ENCODE measurements at regions not wholly inside any gene's neighbourhood (a gene's known extent, or its start where the extent isn't known, plus 50 kb on each side); places are given as distances from the start of the nearest gene placed in this dataset.

- Histone ChIP-seq H3K9me1 (replicated peaks; ENCODE audit: control insufficient read depth, extremely low read depth, insufficient read depth, low read length) (no peaks in the 10 kb centered on the region), H3K4me2 (ENCODE audit: insufficient read depth, low read length) (no peak overlapping the region), H4K20me1 (replicated peaks; ENCODE audit: control insufficient read depth, extremely low read depth, insufficient read depth, low read length) (no peaks in the 10 kb centered on the region), H3K9ac (replicated peaks; ENCODE audit: extremely low read depth, insufficient read depth, low read length) (no peak overlapping the region), H3K4me3 (replicated peaks in 1 of 3; ENCODE audit: insufficient read depth in 1 of 3, low read depth in 1 of 3, low read length in 3 of 3) (no peak overlapping the region), H2AFZ (ENCODE audit: low read depth, low read length) (no peak overlapping the region), H3K36me3 (ENCODE audit: control insufficient read depth in 2 of 2, extremely low read depth in 1 of 2, insufficient read depth in 2 of 2, low read length in 2 of 2) (no peaks in the 10 kb centered on the region), H3K27me3 (ENCODE audit: control insufficient read depth in 2 of 2, insufficient read depth in 2 of 2, low read length in 2 of 2) (peaks cover 11 to 20% of the 10 kb centered on the region in 2 experiments), H3K79me2 (ENCODE audit: control insufficient read depth, insufficient read depth, low read length) (no peaks in the 10 kb centered on the region), H3K4me1 (ENCODE audit: control insufficient read depth, extremely low read depth, insufficient read depth, low read length) (peaks cover 9% of the 10 kb centered on the region), H3K9me3 (replicated peaks; ENCODE audit: control insufficient read depth, insufficient read depth, low read length) (no peaks in the 10 kb centered on the region), H3K27ac (ENCODE audit: insufficient read depth, low read depth, low read length) (no peak overlapping the region)
- no peak for DNase-seq (ENCODE audit: low read depth, low spot score)
- no peak for FAIRE-seq
- no TSS peak for BruUV-seq (replicated peaks)
- TF ChIP-seq JUN (IDR thresholded peaks at IDR 0.05; ENCODE audit: borderline replicate concordance, insufficient read depth, insufficient read length, low read depth): no peak
- no peak for TF ChIP-seq GATA2 (IDR thresholded peaks at IDR 0.05; ENCODE audit: insufficient read depth, insufficient read length, low read depth, low read length)
- no peak for TF ChIP-seq MAX (IDR thresholded peaks at IDR 0.05; ENCODE audit: insufficient read depth, insufficient read length)
- no peak for TF ChIP-seq POLR2AphosphoS5 (IDR thresholded peaks at IDR 0.05; ENCODE audit: insufficient read depth, low read depth, low read length)
- TF ChIP-seq FOS (IDR thresholded peaks at IDR 0.05; ENCODE audit: borderline replicate concordance, insufficient read depth, low read length): no peak
- TF ChIP-seq EZH2 (IDR thresholded peaks at IDR 0.05; ENCODE audit: borderline replicate concordance, low read depth, low read length, severe bottlenecking): no peak
- ChIA-PET CTCF (interaction anchor here (1.0 to 1.7 kb wide), 3 partner anchors 17 to 25 kb away, joined by 3 to 4 read pairs (median 3); no protein-coding TSS in a partner anchor), POLR2A (no interaction called here)
- intact Hi-C loops (cut with micrococcal nuclease) (no loop called here), dilution Hi-C loops (cut with MboI; ENCODE audit: extremely low pct_ligation_motif_present, low sequenced_read_pairs) (no loop called here)
Observed at GRCh38 chr1:22292011-22292788, 149.3 kb upstream of the WNT4 start.

GRCh38 chr1:22295396-22295795 is 152.5 kb upstream of the WNT4 start:
- intact Hi-C loops (cut with micrococcal nuclease): no loop called here
- FAIRE-seq: no peak
- CTCF ChIA-PET: interaction anchor here (1.1 kb wide), 1 partner anchor 23 kb away, joined by 3 read pairs; no protein-coding TSS in a partner anchor

More at GRCh38 chr1:22295396-22295795, 152.5 kb upstream of the WNT4 start:
- H2AFZ ChIP-seq (ENCODE audit: low read depth, low read length): no peak overlapping the region
- H3K9me1 ChIP-seq (replicated peaks; ENCODE audit: control insufficient read depth, extremely low read depth, insufficient read depth, low read length): no peaks in the 10 kb centered on the region
- TF ChIP-seq EZH2 (IDR thresholded peaks at IDR 0.05; ENCODE audit: borderline replicate concordance, low read depth, low read length, severe bottlenecking) (no peak), CTCF (IDR thresholded peaks at IDR 0.05; ENCODE audit: extremely low read depth in 1 of 2, insufficient read depth in 1 of 2, low read depth in 1 of 2, low read length in 2 of 2) (no peak), POLR2AphosphoS5 (IDR thresholded peaks at IDR 0.05; ENCODE audit: insufficient read depth, low read depth, low read length) (no peak), FOS (IDR thresholded peaks at IDR 0.05; ENCODE audit: borderline replicate concordance, insufficient read depth, low read length) (no peak), GATA2 (IDR thresholded peaks at IDR 0.05; ENCODE audit: insufficient read depth, insufficient read length, low read depth, low read length) (no peak), JUN (IDR thresholded peaks at IDR 0.05; ENCODE audit: borderline replicate concordance, insufficient read depth, insufficient read length, low read depth) (no peak), MAX (IDR thresholded peaks at IDR 0.05; ENCODE audit: insufficient read depth, insufficient read length) (no peak), MYC (IDR thresholded peaks at IDR 0.05; ENCODE audit: low read depth, low read length) (no peak), POLR2A (IDR thresholded peaks at IDR 0.05; ENCODE audit: low read depth, low read length) (no peak)
- peaks cover 9% of the 10 kb centered on the region for H3K4me1 ChIP-seq (ENCODE audit: control insufficient read depth, extremely low read depth, insufficient read depth, low read length)
- no peaks in the 10 kb centered on the region for H3K79me2 ChIP-seq (ENCODE audit: control insufficient read depth, insufficient read depth, low read length)
- no peak overlapping the region for H3K4me3 ChIP-seq (replicated peaks in 1 of 3; ENCODE audit: insufficient read depth in 1 of 3, low read depth in 1 of 3, low read length in 3 of 3)
- no peak overlapping the region for H3K27ac ChIP-seq (ENCODE audit: insufficient read depth, low read depth, low read length)
- H3K9ac ChIP-seq (replicated peaks; ENCODE audit: extremely low read depth, insufficient read depth, low read length): no peak overlapping the region
- no peak for DNase-seq (ENCODE audit: low read depth, low spot score)
- no peaks in the 10 kb centered on the region for H3K36me3 ChIP-seq (ENCODE audit: control insufficient read depth in 2 of 2, extremely low read depth in 1 of 2, insufficient read depth in 2 of 2, low read length in 2 of 2)
- H4K20me1 ChIP-seq (replicated peaks; ENCODE audit: control insufficient read depth, extremely low read depth, insufficient read depth, low read length): no peaks in the 10 kb centered on the region
- no peaks in the 10 kb centered on the region for H3K9me3 ChIP-seq (replicated peaks; ENCODE audit: control insufficient read depth, insufficient read depth, low read length)
- H3K27me3 ChIP-seq (ENCODE audit: control insufficient read depth in 2 of 2, insufficient read depth in 2 of 2, low read length in 2 of 2): peaks cover 24 to 37% of the 10 kb centered on the region in 2 experiments
- no TSS peak for BruUV-seq (replicated peaks)
- no peak overlapping the region for H3K4me2 ChIP-seq (ENCODE audit: insufficient read depth, low read length)
- POLR2A ChIA-PET: no interaction called here
- dilution Hi-C loops (cut with MboI; ENCODE audit: extremely low pct_ligation_motif_present, low sequenced_read_pairs): no loop called here

Measured in endothelial cell of umbilical vein (primary cell).